Tibial artery (tissue), 4 donors: ENCODE measurements at regions not wholly inside any gene's neighbourhood (a gene's known extent, or its start where the extent isn't known, plus 50 kb on each side); places are given as distances from the start of the nearest gene placed in this dataset.

Experiments used
- DNase-seq, 2 donors: peaks; one replicate each; pipeline ENCODE4 v3.0.0-alpha.2; 2019
- H3K27ac ChIP-seq, 2 donors: fragments of 200-600 bp; sonication (generic) in 1 of 2; 1 replicate in 1 of 2; 2 replicates in 1 of 2; pipeline ENCODE4 v1.5.1; 2018 to 2019; ENCODE audit warnings: mild to moderate bottlenecking in 1 of 2
- H3K27me3 ChIP-seq, 2 donors: fragments of 200-600 bp; sonication (generic) in 1 of 2; one replicate each; pipeline versions ENCODE4 v1.5.1 to v1.6.0; 2016 to 2019
- H3K36me3 ChIP-seq, 3 donors: fragments of 200-600 bp; sonication (generic) in 2 of 3; one replicate each; pipeline ENCODE4 v1.5.1; 2016 to 2019; ENCODE audit warnings: mild to moderate bottlenecking in 2 of 3
- H3K4me1 ChIP-seq, 4 donors: fragments of 200-600 bp; sonication (generic) in 2 of 4; 1 replicate in 3 of 4; 2 replicates in 1 of 4; pipeline ENCODE4 v1.5.1; 2016 to 2019
- H3K4me3 ChIP-seq, 2 donors: fragments of 200-600 bp; sonication (generic) in 1 of 2; 1 replicate in 1 of 2; 2 replicates in 1 of 2; pipeline ENCODE4 v1.5.1; 2018 to 2019; ENCODE audit warnings: mild to moderate bottlenecking in 2 of 2
- H3K9me3 ChIP-seq, 3 donors: fragments of 200-600 bp; sonication (generic) in 1 of 3; one replicate each; pipeline ENCODE4 v1.5.1; 2016 to 2019
- CTCF ChIP-seq, 2 experiments: fragments of 200-600 bp in 1 of 2; fragments of 450-650 bp in 1 of 2; IDR thresholded peaks; one replicate each; pipeline ENCODE4 v1.5.1; 2017 to 2019; ENCODE audit warnings: antibody characterized with exemption in 2 of 2, mild to moderate bottlenecking in 1 of 2, moderate library complexity in 1 of 2
- intact Hi-C: fragments of 100-400 bp; cut with DNase I; formaldehyde crosslinking; loops from one replicate; pipeline ENCODE4 v1.15.0; 2023; ENCODE audit warnings: low total_unique reads

GRCh38 chr4:35063031-35063570 is 1181.2 kb downstream of the ARAP2 start:
- no peaks in the 10 kb centered on the region for H3K4me1 ChIP-seq
- no peak for DNase-seq
- intact Hi-C loops, result no loop called here
- no peak for TF ChIP-seq CTCF (IDR thresholded peaks at IDR 0.05)
- H3K36me3 ChIP-seq, result no peaks in the 10 kb centered on the region
- H3K4me3 ChIP-seq, result no peak overlapping the region
- no peaks in the 10 kb centered on the region for H3K27me3 ChIP-seq
- no peaks in the 10 kb centered on the region for H3K9me3 ChIP-seq
- no peak overlapping the region for H3K27ac ChIP-seq

- TF ChIP-seq CTCF (IDR thresholded peaks at IDR 0.05), result no peak
- no peak overlapping the region for H3K27ac ChIP-seq
- no peaks in the 10 kb centered on the region for H3K27me3 ChIP-seq
- intact Hi-C loops, result no loop called here
- no peaks in the 10 kb centered on the region for H3K9me3 ChIP-seq
- no peak for DNase-seq
- no peak overlapping the region for H3K4me3 ChIP-seq
- no peaks in the 10 kb centered on the region for H3K36me3 ChIP-seq
- H3K4me1 ChIP-seq, result no peaks in the 10 kb centered on the region
Measured at GRCh38 chr4:35066406-35066805, 1177.9 kb downstream of the ARAP2 start.

GRCh38 chr4:35080799-35081198 is 1163.5 kb downstream of the ARAP2 start:
- no peak for TF ChIP-seq CTCF (IDR thresholded peaks at IDR 0.05)
- Histone ChIP-seq H3K9me3 (no peaks in the 10 kb centered on the region), H3K27me3 (no peaks in the 10 kb centered on the region), H3K4me3 (no peak overlapping the region), H3K27ac (no peak overlapping the region), H3K4me1 (no peaks in the 10 kb centered on the region), H3K36me3 (no peaks in the 10 kb centered on the region)
- intact Hi-C loops, result no loop called here
- DNase-seq, result no peak

- DNase-seq, result no peak
- Histone ChIP-seq H3K27ac (no peak overlapping the region), H3K27me3 (no peaks in the 10 kb centered on the region), H3K36me3 (no peaks in the 10 kb centered on the region), H3K4me1 (no peaks in the 10 kb centered on the region), H3K4me3 (no peak overlapping the region), H3K9me3 (no peaks in the 10 kb centered on the region)
- intact Hi-C loops, result no loop called here
- no peak for TF ChIP-seq CTCF (IDR thresholded peaks at IDR 0.05)
Measured at GRCh38 chr4:35087218-35087617, 1157.1 kb downstream of the ARAP2 start.

GRCh38 chr4:35100932-35101331 is 1143.4 kb downstream of the ARAP2 start:
- no peak overlapping the region for H3K27ac ChIP-seq
- H3K9me3 ChIP-seq, result no peaks in the 10 kb centered on the region
- no peak for TF ChIP-seq CTCF (IDR thresholded peaks at IDR 0.05)
- no peaks in the 10 kb centered on the region for H3K4me1 ChIP-seq
- no peaks in the 10 kb centered on the region for H3K27me3 ChIP-seq
- intact Hi-C loops, result no loop called here
- H3K4me3 ChIP-seq, result no peak overlapping the region
- no peak for DNase-seq
- no peaks in the 10 kb centered on the region for H3K36me3 ChIP-seq

- Histone ChIP-seq H3K9me3 (no peaks in the 10 kb centered on the region), H3K27me3 (no peaks in the 10 kb centered on the region)
Measured at GRCh38 chr4:35102066-35102465, 1142.2 kb downstream of the ARAP2 start.

More at GRCh38 chr4:35102066-35102465, 1142.2 kb downstream of the ARAP2 start:
- no peak overlapping the region for H3K27ac ChIP-seq
- DNase-seq, result no peak
- H3K36me3 ChIP-seq, result no peaks in the 10 kb centered on the region
- H3K4me1 ChIP-seq, result no peaks in the 10 kb centered on the region
- H3K4me3 ChIP-seq, result no peak overlapping the region
- intact Hi-C loops, result no loop called here
- no peak for TF ChIP-seq CTCF (IDR thresholded peaks at IDR 0.05)
